ENCODE measurements at regions not wholly inside any gene's neighbourhood (a gene's known extent, or its start where the extent isn't known, plus 50 kb on each side); places are given as distances from the start of the nearest gene placed in this dataset.

GRCh38 chr12:63226792-63227463 is 75.9 kb upstream of the AVPR1A start:
- DNase-seq: no peak

GRCh38 chr12:63224396-63224795 is 73.4 kb upstream of the AVPR1A start:
- no peak for DNase-seq

- DNase-seq: no peak
Measured at GRCh38 chr12:63223128-63223527, 72.1 kb upstream of the AVPR1A start.

- DNase-seq: no peak
Measured at GRCh38 chr12:63222582-63222981, 71.6 kb upstream of the AVPR1A start.

GRCh38 chr12:63220921-63221320 is 69.9 kb upstream of the AVPR1A start:
- no peak for DNase-seq

GRCh38 chr12:63212316-63212715 is 61.3 kb upstream of the AVPR1A start:
- no peak for DNase-seq

GRCh38 chr12:63208956-63209355 is 58.0 kb upstream of the AVPR1A start:
- no peak for DNase-seq

- DNase-seq: no peak
Measured at GRCh38 chr12:63206909-63207308, 55.9 kb upstream of the AVPR1A start.

GRCh38 chr12:63206494-63206893 is 55.5 kb upstream of the AVPR1A start:
- DNase-seq: no peak
